Hepatocyte (in vitro differentiated cells): ENCODE measurements at regions not wholly inside any gene's neighbourhood (a gene's known extent, or its start where the extent isn't known, plus 50 kb on each side); places are given as distances from the start of the nearest gene placed in this dataset.
A peak's percentile ranks its signal among the peaks of the same experiment; 100 is the strongest.

ENCODE experiments used
- EZH2 ChIP-seq: fragments of 200-600 bp; sonication (generic); IDR thresholded peaks from 2 replicates; pipeline ENCODE4 v1.6.1; 2016; ENCODE audit warnings: antibody characterized with exemption, mild to moderate bottlenecking, borderline replicate concordance
- EZH2phosphoT487 ChIP-seq: fragments of 200-600 bp; sonication (generic); IDR thresholded peaks from one replicate; pipeline ENCODE4 v1.6.1; 2018; ENCODE audit warnings: antibody characterized with exemption, mild to moderate bottlenecking, low read depth, moderate library complexity; ENCODE audit not compliant: unreplicated experiment, severe bottlenecking
- TF ChIP-seq, protein P1 (sequence below): fragments of 200-600 bp; sonication (generic); IDR thresholded peaks from 2 replicates; pipeline ENCODE4 v1.5.1; 2016; ENCODE audit warnings: antibody characterized with exemption, mild to moderate bottlenecking; ENCODE audit not compliant: poor library complexity

DNA sequence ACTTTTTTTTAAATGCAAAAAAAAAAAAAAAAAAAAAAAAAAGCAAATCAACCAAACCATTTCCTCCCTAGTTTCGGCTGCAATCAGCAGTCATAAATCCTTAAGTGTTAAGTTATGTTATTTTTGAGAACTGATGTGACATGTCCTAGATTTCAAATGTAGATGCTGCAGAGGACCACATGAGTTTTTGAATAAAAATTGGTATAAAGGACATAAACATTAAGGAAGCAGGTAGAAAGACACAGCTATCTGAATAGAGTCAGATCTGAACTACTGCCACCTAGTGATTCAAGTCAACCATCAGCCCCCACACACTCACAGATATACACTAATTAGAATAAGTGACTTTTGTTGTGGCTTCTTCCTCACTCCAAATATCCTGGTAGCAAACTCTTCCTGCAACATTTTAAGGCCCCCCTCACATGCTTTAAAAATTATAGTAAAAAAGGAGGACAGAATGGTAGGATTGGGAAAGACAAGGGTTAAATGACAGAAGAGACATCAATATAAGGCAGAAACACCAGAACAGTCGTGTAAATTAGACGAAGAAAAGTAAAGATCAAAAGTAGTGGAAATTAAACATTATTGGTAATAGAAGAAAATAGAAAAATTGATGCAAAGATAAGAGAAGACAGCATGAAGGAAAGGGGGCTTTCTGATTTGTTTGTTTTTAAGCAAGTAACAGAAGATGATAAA, 394.5 kb upstream of the ATP2B1 start:
- TF ChIP-seq, protein P1, sequence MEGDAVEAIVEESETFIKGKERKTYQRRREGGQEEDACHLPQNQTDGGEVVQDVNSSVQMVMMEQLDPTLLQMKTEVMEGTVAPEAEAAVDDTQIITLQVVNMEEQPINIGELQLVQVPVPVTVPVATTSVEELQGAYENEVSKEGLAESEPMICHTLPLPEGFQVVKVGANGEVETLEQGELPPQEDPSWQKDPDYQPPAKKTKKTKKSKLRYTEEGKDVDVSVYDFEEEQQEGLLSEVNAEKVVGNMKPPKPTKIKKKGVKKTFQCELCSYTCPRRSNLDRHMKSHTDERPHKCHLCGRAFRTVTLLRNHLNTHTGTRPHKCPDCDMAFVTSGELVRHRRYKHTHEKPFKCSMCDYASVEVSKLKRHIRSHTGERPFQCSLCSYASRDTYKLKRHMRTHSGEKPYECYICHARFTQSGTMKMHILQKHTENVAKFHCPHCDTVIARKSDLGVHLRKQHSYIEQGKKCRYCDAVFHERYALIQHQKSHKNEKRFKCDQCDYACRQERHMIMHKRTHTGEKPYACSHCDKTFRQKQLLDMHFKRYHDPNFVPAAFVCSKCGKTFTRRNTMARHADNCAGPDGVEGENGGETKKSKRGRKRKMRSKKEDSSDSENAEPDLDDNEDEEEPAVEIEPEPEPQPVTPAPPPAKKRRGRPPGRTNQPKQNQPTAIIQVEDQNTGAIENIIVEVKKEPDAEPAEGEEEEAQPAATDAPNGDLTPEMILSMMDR: peak; percentile 61
- TF ChIP-seq EZH2phosphoT487 (no peak), EZH2 (no peak)
